GM19043 (cell line): ENCODE measurements at regions not wholly inside any gene's neighbourhood (a gene's known extent, or its start where the extent isn't known, plus 50 kb on each side); places are given as distances from the start of the nearest gene placed in this dataset.
"Not testable (repeated sequence)": the region's sequence is repeated elsewhere in the genome, so short reads cannot be mapped to it uniquely, and the experiment has no call there.

Experiments used
- ATAC-seq: cut with Tn5 transposase; IDR thresholded peaks from one replicate; pipeline ENCODE4 v1.9.1; 2021; ENCODE audit warnings: low read depth; ENCODE audit not compliant: unreplicated experiment

GRCh38 chr3:158026236-158026635 is 80.0 kb downstream of the SHOX2 start:
- no peak for ATAC-seq

GRCh38 chr3:158019897-158020296 is 86.3 kb downstream of the SHOX2 start:
- ATAC-seq: not testable (repeated sequence)

- no peak for ATAC-seq
Measured at GRCh38 chr3:158018462-158018861, 87.8 kb downstream of the SHOX2 start.

- ATAC-seq: no peak
Measured at GRCh38 chr3:158012901-158013300, 93.3 kb downstream of the SHOX2 start.

- ATAC-seq: no peak
Measured at GRCh38 chr3:158005391-158006100, 100.7 kb downstream of the SHOX2 start.

- ATAC-seq: no peak
Measured at GRCh38 chr3:157999246-157999645, 107.0 kb downstream of the SHOX2 start.

- ATAC-seq: no peak
Measured at GRCh38 chr3:157982359-157982758, 123.9 kb downstream of the SHOX2 start.

GRCh38 chr3:157981819-157982218 is 124.4 kb downstream of the SHOX2 start:
- no peak for ATAC-seq

- no peak for ATAC-seq
Measured at GRCh38 chr3:157979022-157979421, 127.2 kb downstream of the SHOX2 start.

- no peak for ATAC-seq
Measured at GRCh38 chr3:157961665-157962064, 144.6 kb downstream of the SHOX2 start.

- ATAC-seq: no peak
Measured at GRCh38 chr3:157958457-157958856, 147.8 kb downstream of the SHOX2 start.

- no peak for ATAC-seq
Measured at GRCh38 chr3:157956850-157957249, 149.4 kb downstream of the SHOX2 start.

- no peak for ATAC-seq
Measured at GRCh38 chr3:157956176-157956575, 150.0 kb downstream of the SHOX2 start.

- ATAC-seq: no peak
Measured at GRCh38 chr3:157953565-157953964, 152.7 kb downstream of the SHOX2 start.

- no peak for ATAC-seq
Measured at GRCh38 chr3:157948605-157949383, 157.4 kb downstream of the SHOX2 start.

GRCh38 chr3:157939166-157939565 is 167.1 kb downstream of the SHOX2 start:
- ATAC-seq: no peak

GRCh38 chr3:157938154-157938779 is 168.0 kb downstream of the SHOX2 start:
- no peak for ATAC-seq

GRCh38 chr3:157931517-157931916 is 174.7 kb downstream of the SHOX2 start:
- ATAC-seq: no peak

- no peak for ATAC-seq
Measured at GRCh38 chr3:157930000-157930780, 176.0 kb downstream of the SHOX2 start.

GRCh38 chr3:157926822-157927221 is 179.4 kb downstream of the SHOX2 start:
- no peak for ATAC-seq

GRCh38 chr3:157922614-157923013 is 183.6 kb downstream of the SHOX2 start:
- peak; percentile 45 for ATAC-seq
